GM12873 (cell line): ENCODE measurements at regions not wholly inside any gene's neighbourhood (a gene's known extent, or its start where the extent isn't known, plus 50 kb on each side); places are given as distances from the start of the nearest gene placed in this dataset.

ENCODE experiments used
- TF ChIP-seq, protein P1 (sequence below): IDR thresholded peaks from 2 replicates; pipeline ENCODE4 v1.5.1; 2012; ENCODE audit warnings: low read depth, mild to moderate bottlenecking, moderate library complexity, low read length, control low read depth; ENCODE audit not compliant: insufficient read depth; ENCODE audit errors: missing control alignments

DNA sequence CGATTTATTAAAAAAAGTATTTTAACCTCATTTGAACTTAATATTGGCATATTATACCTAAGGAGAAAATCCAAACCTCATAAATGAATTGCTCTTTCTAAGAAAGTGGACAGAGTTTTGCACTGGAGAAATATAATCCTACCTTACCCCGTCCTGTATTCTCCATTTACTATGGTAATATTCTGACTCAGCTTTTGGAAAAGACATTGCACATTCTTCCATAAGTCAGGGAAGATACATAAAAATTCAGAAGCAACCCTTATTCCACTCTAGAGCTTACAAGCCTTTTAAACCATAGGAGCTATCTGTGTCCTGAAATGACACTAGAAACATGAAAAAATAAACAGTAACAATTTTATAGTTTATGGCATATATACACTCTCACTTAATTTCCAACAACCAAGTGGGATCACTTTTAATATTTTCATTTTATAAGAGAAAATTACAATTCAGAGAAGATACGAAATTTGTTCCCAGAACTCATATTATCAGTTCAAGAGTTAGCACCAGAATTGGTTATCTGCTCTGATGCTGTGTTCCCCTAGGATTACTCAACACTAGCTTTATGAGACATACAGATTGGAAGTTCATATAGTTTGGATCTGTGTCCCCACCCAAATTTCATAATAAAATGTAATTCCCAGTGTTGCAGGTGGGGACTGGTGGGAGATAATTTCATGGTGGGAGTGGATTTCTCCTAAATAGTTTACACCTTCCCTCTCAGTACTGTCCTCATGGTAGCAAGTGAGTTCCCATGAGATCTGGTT, 359.4 kb downstream of the ARAP2 start:
- TF ChIP-seq, protein P1, sequence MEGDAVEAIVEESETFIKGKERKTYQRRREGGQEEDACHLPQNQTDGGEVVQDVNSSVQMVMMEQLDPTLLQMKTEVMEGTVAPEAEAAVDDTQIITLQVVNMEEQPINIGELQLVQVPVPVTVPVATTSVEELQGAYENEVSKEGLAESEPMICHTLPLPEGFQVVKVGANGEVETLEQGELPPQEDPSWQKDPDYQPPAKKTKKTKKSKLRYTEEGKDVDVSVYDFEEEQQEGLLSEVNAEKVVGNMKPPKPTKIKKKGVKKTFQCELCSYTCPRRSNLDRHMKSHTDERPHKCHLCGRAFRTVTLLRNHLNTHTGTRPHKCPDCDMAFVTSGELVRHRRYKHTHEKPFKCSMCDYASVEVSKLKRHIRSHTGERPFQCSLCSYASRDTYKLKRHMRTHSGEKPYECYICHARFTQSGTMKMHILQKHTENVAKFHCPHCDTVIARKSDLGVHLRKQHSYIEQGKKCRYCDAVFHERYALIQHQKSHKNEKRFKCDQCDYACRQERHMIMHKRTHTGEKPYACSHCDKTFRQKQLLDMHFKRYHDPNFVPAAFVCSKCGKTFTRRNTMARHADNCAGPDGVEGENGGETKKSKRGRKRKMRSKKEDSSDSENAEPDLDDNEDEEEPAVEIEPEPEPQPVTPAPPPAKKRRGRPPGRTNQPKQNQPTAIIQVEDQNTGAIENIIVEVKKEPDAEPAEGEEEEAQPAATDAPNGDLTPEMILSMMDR, result no peak

DNA sequence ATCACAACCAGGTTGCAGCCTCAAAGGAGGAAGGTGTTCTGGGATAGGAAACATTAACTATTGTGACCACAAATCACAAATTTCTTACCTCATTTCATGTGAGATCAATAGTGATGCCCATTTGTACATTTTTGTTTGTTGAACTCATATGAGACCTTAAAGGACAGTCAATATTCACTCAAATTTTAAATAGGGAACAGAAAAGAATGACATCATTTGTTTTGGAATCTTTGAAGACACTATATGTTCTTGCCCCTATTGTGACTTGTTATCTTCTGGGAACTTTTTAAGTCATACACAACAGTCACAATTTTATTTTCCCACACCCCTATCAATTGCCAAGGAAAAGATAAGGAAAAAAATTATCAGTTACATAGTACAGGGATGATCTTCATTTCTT, 346.5 kb downstream of the ARAP2 start:
- TF ChIP-seq, protein P1, result no peak

DNA sequence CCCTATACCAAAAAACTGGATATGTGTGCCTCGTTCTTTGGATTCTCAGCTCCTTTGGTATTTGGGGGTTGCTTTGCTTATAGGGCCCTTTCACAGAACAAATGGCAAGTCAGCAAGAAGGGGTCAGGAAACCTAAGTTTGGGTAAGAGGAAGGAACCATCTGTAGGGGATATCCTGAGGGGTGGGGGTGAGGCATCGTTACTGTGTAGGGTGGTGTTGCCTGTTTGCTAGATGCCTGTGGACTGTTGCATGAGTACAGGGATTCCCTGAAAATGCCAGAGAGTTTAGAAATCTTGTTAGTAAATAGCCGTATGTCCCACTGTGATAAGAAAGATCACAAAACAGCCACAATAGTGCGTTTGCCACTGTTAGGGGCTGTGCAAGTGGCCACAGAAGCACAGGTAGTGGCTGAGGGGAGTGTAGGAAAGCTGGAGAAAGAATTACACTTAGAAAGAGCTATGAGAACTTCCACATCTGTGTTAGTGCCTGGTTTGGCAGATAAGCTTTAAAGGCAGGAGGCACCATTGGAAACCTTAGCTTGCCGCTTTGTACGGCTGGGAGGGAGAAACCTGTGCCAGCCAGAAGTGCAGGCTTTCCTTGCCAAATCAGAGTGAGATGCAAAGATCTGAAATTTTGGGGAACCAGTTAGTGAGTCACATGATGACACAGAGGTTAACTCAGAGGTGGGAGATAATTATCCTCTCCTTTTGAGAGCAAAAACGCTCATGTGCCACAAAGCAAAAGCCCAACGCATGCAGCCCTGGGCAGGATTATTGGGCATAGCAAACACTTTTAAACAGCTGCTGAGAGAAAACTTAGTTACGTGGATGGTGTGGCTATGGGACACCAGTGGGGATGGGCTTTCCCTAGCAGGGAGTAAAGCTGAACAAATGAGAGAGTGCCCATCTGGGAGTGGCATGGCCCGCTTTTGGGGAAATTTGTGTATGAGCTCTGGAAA, 343.7 kb downstream of the ARAP2 start:
- TF ChIP-seq, protein P1, result no peak

DNA sequence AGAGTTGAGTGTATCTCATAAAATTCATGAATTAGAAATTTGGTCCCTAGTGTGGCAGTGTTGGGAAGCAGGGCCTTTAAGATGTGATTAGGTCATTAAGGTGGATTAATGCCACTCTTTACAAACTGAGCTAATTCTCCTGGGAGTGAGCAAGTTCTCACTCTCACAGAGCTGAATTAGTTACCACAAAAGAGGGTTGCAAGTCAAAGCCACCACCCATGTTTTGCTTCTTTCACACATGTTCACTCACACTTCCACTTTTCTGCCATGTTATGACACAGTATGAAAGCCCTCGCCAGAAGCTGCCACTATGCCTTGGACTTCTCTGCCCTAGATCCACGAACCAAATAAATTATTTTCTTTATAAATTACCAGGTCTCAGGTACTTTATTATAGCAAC, 332.1 kb downstream of the ARAP2 start:
- TF ChIP-seq, protein P1, result no peak

DNA sequence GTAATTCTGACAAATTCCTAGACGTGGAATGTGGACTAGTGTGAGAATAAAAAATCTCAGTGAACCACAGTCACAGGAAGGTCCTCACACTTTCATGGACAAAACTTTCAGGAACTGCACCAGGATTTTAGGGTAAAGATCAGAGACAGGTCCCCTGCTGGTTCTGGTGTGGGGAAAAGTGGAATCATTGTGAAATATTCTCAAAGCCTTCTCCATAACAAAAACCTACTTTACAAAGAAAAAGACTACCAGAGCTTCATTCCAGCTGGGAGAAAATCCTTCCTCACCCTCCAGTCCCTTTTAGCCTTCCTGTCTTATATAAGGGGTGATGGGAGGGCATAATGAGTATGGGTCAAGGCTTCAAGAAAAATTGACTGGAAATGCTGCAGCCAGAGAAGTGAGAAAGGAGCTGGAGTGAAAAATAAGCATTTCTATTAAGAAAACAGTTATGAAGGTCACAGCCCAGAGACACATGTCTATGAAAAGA, 325.8 kb downstream of the ARAP2 start:
- TF ChIP-seq, protein P1, result no peak

DNA sequence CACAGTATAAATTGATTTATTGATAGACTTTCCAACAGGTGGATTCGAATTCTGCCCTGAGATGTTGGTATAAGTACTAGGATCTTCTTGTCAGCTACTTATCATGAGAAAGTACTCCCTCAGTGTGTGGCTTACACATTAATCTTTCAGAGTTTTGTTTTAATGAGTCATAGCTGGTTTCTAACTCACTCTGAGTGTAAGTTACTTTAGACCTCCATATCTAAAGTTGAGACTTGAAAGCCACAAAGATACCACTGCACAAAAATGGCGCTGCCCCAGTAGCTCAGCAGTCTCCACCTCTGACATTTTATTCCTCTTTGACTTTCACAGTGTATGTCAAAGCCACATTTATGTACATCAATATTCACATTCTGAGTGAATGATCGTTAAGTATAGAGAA, 318.5 kb downstream of the ARAP2 start:
- TF ChIP-seq, protein P1, result no peak

DNA sequence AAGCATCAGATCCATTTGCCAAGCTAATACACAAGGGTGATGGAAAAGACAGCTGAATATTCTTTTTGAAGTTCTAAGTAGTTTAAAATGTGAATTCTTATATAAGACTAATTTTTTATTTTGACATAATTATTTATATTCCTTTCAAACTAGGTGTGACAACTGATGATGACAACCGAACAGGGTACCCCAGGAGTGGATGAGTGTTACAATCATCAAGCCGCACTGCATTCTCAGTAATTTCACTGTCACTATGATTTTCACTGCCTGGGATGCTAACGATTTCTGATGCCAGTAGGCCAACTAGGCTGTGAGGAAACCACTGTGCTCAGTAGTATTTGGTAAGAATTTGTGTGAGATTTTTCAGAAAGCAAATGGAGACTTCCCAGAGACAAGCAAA, 317.5 kb downstream of the ARAP2 start:
- TF ChIP-seq, protein P1, result no peak
